GM12891 (cell line): ENCODE measurements at regions not wholly inside any gene's neighbourhood (a gene's known extent, or its start where the extent isn't known, plus 50 kb on each side); places are given as distances from the start of the nearest gene placed in this dataset.

Source experiments
- PAX5 ChIP-seq: IDR thresholded peaks from 2 replicates; pipeline ENCODE4 v1.6.1; 2011; ENCODE audit warnings: low read length, moderate library complexity, mild to moderate bottlenecking; ENCODE audit not compliant: insufficient read depth, severe bottlenecking
- POLR2A ChIP-seq: IDR thresholded peaks from 2 replicates; pipeline ENCODE4 v1.6.1; 2011; ENCODE audit warnings: low read depth, low read length, control low read depth
- POLR2AphosphoS5 ChIP-seq: IDR thresholded peaks from 2 replicates; pipeline ENCODE4 v1.6.1; 2011; ENCODE audit warnings: low read depth, low read length, control low read depth
- POU2F2 ChIP-seq: IDR thresholded peaks from 2 replicates; pipeline ENCODE4 v1.6.1; 2011; ENCODE audit warnings: low read depth, mild to moderate bottlenecking, control low read depth, low read length, moderate library complexity
- SPI1 ChIP-seq: IDR thresholded peaks from 2 replicates; pipeline ENCODE4 v1.6.1; 2011; ENCODE audit warnings: low read depth, low read length, control low read depth
- TAF1 ChIP-seq: IDR thresholded peaks from 2 replicates; pipeline ENCODE4 v1.6.1; 2011; ENCODE audit warnings: low read depth, low read length, control low read depth

DNA sequence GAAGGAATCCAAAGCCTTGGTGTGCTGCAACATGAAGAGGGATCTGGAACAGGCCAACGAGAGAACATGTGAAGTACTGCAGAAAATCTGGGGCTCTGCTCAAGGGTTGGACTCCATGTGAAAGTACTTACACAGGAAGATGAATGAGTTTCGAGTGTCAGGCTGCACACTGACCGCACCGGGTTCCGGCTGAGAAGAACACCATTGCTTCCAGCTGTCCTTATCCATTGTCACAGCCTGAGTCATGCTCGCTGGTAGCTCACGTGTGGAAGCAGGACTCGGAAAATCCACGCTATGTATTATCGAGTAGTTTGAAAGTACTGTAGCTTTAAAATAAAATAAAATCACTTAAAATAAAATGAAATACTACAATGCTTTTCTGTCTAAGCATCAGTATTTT, 50.4 kb upstream of the TBL1X start:
- TF ChIP-seq SPI1: no peak
- TF ChIP-seq POLR2A: no peak
- TF ChIP-seq TAF1: no peak
- no peak for TF ChIP-seq POLR2AphosphoS5
- TF ChIP-seq PAX5: no peak
- TF ChIP-seq POU2F2: no peak
